SU-DHL-6 (cell line): ENCODE measurements at regions not wholly inside any gene's neighbourhood (a gene's known extent, or its start where the extent isn't known, plus 50 kb on each side); places are given as distances from the start of the nearest gene placed in this dataset.

Source experiments
- EZH2phosphoT487 ChIP-seq: fragments of 200-600 bp; sonication (generic), shearing (Covaris generic); conservative IDR thresholded peaks from 2 replicates; pipeline ENCODE4 v1.6.1; 2018; ENCODE audit warnings: mild to moderate bottlenecking, antibody characterized with exemption, low read length, moderate library complexity, mixed read lengths
- TF ChIP-seq, protein P1 (sequence below): fragments of 200-600 bp; sonication (generic); IDR thresholded peaks from one replicate; pipeline ENCODE4 v1.5.1; 2017; ENCODE audit warnings: antibody characterized with exemption, mild to moderate bottlenecking, low read length, moderate library complexity; ENCODE audit not compliant: insufficient read depth, poor library complexity, severe bottlenecking

DNA sequence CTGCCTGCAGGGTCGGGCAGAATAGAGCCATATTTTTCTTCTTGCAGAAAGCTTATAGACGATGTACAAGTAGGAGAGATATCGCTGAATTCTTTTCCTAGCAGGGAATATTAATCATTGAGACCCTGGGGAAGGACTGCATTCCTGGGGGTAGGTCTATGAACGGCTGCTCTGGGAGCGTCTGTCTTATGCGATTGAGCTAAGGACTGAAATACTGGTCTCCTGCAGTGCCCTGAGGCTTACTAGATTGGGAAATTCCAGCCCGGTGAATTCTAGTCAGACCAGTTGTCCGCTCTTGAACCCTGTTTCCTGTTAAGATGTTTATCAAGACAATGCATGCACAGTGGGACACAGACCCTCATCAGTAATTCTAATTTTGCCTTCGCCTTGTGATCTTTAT lies 59.8 kb upstream of the UBAC2 start:
- TF ChIP-seq, protein P1, sequence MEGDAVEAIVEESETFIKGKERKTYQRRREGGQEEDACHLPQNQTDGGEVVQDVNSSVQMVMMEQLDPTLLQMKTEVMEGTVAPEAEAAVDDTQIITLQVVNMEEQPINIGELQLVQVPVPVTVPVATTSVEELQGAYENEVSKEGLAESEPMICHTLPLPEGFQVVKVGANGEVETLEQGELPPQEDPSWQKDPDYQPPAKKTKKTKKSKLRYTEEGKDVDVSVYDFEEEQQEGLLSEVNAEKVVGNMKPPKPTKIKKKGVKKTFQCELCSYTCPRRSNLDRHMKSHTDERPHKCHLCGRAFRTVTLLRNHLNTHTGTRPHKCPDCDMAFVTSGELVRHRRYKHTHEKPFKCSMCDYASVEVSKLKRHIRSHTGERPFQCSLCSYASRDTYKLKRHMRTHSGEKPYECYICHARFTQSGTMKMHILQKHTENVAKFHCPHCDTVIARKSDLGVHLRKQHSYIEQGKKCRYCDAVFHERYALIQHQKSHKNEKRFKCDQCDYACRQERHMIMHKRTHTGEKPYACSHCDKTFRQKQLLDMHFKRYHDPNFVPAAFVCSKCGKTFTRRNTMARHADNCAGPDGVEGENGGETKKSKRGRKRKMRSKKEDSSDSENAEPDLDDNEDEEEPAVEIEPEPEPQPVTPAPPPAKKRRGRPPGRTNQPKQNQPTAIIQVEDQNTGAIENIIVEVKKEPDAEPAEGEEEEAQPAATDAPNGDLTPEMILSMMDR: no peak
- no peak for TF ChIP-seq EZH2phosphoT487
